ENCODE measurements at regions not wholly inside any gene's neighbourhood (a gene's known extent, or its start where the extent isn't known, plus 50 kb on each side); places are given as distances from the start of the nearest gene placed in this dataset.

- TF ChIP-seq, protein P1, sequence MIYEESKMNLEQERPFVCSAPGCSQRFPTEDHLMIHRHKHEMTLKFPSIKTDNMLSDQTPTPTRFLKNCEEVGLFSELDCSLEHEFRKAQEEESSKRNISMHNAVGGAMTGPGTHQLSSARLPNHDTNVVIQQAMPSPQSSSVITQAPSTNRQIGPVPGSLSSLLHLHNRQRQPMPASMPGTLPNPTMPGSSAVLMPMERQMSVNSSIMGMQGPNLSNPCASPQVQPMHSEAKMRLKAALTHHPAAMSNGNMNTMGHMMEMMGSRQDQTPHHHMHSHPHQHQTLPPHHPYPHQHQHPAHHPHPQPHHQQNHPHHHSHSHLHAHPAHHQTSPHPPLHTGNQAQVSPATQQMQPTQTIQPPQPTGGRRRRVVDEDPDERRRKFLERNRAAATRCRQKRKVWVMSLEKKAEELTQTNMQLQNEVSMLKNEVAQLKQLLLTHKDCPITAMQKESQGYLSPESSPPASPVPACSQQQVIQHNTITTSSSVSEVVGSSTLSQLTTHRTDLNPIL (CRISPR knock-in tag; IDR thresholded peaks at IDR 0.05; ENCODE audit: low read depth), result no peak
- TF ChIP-seq ZFP30 (CRISPR knock-in tag; IDR thresholded peaks at IDR 0.05), result no peak
- no peak for TF ChIP-seq TCF4 (CRISPR knock-in tag; IDR thresholded peaks at IDR 0.05; ENCODE audit: borderline replicate concordance)
- TF ChIP-seq ZFP3 (CRISPR knock-in tag; IDR thresholded peaks at IDR 0.05), result no peak
- TF ChIP-seq ARNTL (CRISPR knock-in tag; IDR thresholded peaks at IDR 0.05; ENCODE audit: borderline replicate concordance, low read depth), result no peak
- no peak for TF ChIP-seq ZNF70 (CRISPR knock-in tag; IDR thresholded peaks at IDR 0.05)
- no peak for TF ChIP-seq ISL1 (CRISPR knock-in tag; IDR thresholded peaks at IDR 0.05)
- TF ChIP-seq BACH2 (CRISPR knock-in tag; IDR thresholded peaks at IDR 0.05; ENCODE audit: borderline replicate concordance), result no peak
- no peak for ATAC-seq
Measured at GRCh38 chr6:78110641-78111040, 457.8 kb downstream of the MEI4 start.

DNA sequence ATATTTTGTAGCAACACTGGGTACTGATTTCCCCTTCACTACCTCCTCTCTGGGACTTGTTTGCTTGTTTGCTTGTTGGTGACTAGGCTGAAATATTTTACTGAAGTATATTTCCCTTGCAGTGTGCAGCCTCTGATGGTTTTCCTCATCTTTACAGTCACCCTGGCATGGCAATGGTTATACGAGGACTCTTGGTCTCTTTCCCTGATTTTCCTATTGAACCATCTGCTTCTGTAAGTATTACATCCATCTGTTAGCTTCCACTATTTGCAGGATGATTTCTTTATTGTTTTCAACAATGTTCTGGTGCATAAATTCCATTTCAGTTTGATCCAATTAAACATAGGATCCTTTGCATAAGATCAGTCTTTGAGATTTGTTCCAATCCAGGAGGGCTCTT lies 465.1 kb downstream of the MEI4 start:
- no peak for ATAC-seq
- TF ChIP-seq ZFP3 (CRISPR knock-in tag; IDR thresholded peaks at IDR 0.05) (no peak), BACH2 (CRISPR knock-in tag; IDR thresholded peaks at IDR 0.05; ENCODE audit: borderline replicate concordance) (no peak), ZFP30 (CRISPR knock-in tag; IDR thresholded peaks at IDR 0.05) (no peak), PATZ1 (CRISPR knock-in tag; IDR thresholded peaks at IDR 0.05; ENCODE audit: borderline replicate concordance) (no peak), TOX (CRISPR knock-in tag; IDR thresholded peaks at IDR 0.05; ENCODE audit: borderline replicate concordance) (no peak), ISL1 (CRISPR knock-in tag; IDR thresholded peaks at IDR 0.05) (no peak), TCF4 (CRISPR knock-in tag; IDR thresholded peaks at IDR 0.05; ENCODE audit: borderline replicate concordance) (no peak), GLIS3 (CRISPR knock-in tag; IDR thresholded peaks at IDR 0.05) (no peak), SNAI2 (CRISPR knock-in tag; IDR thresholded peaks at IDR 0.05) (no peak), ESRRG (CRISPR knock-in tag; IDR thresholded peaks at IDR 0.05) (no peak), CSDC2 (CRISPR knock-in tag; IDR thresholded peaks at IDR 0.05) (no peak), PPARA (CRISPR knock-in tag; IDR thresholded peaks at IDR 0.05; ENCODE audit: borderline replicate concordance) (no peak), ZNF8 (CRISPR knock-in tag; IDR thresholded peaks at IDR 0.05) (no peak)
- TF ChIP-seq, protein P2, sequence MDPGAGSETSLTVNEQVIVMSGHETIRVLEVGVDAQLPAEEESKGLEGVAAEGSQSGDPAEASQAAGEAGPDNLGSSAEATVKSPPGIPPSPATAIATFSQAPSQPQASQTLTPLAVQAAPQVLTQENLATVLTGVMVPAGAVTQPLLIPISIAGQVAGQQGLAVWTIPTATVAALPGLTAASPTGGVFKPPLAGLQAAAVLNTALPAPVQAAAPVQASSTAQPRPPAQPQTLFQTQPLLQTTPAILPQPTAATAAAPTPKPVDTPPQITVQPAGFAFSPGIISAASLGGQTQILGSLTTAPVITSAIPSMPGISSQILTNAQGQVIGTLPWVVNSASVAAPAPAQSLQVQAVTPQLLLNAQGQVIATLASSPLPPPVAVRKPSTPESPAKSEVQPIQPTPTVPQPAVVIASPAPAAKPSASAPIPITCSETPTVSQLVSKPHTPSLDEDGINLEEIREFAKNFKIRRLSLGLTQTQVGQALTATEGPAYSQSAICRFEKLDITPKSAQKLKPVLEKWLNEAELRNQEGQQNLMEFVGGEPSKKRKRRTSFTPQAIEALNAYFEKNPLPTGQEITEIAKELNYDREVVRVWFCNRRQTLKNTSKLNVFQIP (CRISPR knock-in tag; IDR thresholded peaks at IDR 0.05; ENCODE audit: borderline replicate concordance, low read depth), result no peak

DNA sequence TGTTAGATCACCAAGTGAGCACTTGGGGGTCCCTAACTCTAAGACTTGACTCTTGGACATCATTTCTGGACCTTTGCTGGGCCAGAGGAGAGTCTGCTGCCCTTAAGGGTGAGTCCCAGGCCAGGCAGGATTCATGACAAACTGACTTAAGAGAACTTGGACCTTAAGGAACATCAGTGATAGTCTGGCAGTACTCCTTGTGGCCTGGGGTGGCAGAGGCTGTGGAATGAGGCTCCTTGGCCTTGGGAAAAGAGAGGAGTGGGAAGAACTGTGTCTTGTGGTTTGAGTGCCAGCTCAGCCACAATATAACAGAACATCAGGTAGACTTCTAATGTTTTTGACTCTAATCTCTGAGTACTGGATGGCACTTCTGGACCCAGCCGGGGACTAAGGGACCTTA lies 478.7 kb downstream of the MEI4 start:
- TF ChIP-seq ZFP30 (CRISPR knock-in tag; IDR thresholded peaks at IDR 0.05) (no peak), CSDC2 (CRISPR knock-in tag; IDR thresholded peaks at IDR 0.05) (no peak), PATZ1 (CRISPR knock-in tag; IDR thresholded peaks at IDR 0.05; ENCODE audit: borderline replicate concordance) (no peak), ZNF70 (CRISPR knock-in tag; IDR thresholded peaks at IDR 0.05) (no peak), ZFP3 (CRISPR knock-in tag; IDR thresholded peaks at IDR 0.05) (no peak), BACH2 (CRISPR knock-in tag; IDR thresholded peaks at IDR 0.05; ENCODE audit: borderline replicate concordance) (no peak)

DNA sequence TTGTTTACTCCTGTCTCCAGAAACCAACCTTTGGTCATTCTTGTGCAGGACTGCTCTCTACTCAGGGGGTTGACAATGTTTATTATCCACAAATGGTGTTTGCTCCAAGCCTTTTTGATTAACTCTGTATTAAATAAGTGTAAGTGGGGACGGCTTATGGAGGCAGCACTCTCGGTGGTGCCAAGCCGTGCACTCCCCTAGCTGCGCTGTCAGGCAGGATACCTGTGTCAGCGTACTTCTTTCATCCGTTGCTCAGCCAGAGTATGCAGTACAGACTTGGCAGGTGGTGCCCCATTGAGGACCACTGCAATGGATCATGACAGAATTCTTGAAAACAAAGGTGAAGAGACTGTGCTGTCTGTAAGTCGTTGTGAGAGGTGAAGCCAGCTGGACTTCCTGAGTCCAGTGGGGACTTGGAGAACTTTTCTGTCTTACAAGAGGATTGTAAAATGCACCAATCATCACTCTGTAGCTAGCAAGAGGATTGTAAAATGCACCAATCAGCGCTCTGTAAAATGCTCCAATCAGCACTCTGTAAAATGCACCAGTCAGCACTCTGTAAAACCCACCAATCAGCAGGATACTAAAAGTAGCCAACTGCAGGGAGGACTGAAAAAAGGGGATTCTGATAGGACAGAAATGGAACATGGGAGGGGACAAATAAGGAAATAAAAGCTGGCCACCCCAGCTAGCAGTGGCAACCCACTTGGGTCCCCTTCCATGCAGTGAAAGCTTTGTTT lies 480.0 kb downstream of the MEI4 start:
- no peak for ATAC-seq
- TF ChIP-seq BACH2 (CRISPR knock-in tag; IDR thresholded peaks at IDR 0.05; ENCODE audit: borderline replicate concordance) (no peak), GLIS3 (CRISPR knock-in tag; IDR thresholded peaks at IDR 0.05) (no peak), ZC3H10 (CRISPR knock-in tag; IDR thresholded peaks at IDR 0.05) (no peak), PPARA (CRISPR knock-in tag; IDR thresholded peaks at IDR 0.05; ENCODE audit: borderline replicate concordance) (no peak), OSR1 (CRISPR knock-in tag; IDR thresholded peaks at IDR 0.05) (no peak), CSDC2 (CRISPR knock-in tag; IDR thresholded peaks at IDR 0.05) (no peak), ARNTL (CRISPR knock-in tag; IDR thresholded peaks at IDR 0.05; ENCODE audit: borderline replicate concordance, low read depth) (no peak), ZNF565 (CRISPR knock-in tag; conservative IDR thresholded peaks at IDR 0.05; ENCODE audit: low read depth) (no peak), ZNF70 (CRISPR knock-in tag; IDR thresholded peaks at IDR 0.05) (no peak), RARB (CRISPR knock-in tag; IDR thresholded peaks at IDR 0.05) (no peak), ZFP30 (CRISPR knock-in tag; IDR thresholded peaks at IDR 0.05) (no peak)
- TF ChIP-seq, protein P3, sequence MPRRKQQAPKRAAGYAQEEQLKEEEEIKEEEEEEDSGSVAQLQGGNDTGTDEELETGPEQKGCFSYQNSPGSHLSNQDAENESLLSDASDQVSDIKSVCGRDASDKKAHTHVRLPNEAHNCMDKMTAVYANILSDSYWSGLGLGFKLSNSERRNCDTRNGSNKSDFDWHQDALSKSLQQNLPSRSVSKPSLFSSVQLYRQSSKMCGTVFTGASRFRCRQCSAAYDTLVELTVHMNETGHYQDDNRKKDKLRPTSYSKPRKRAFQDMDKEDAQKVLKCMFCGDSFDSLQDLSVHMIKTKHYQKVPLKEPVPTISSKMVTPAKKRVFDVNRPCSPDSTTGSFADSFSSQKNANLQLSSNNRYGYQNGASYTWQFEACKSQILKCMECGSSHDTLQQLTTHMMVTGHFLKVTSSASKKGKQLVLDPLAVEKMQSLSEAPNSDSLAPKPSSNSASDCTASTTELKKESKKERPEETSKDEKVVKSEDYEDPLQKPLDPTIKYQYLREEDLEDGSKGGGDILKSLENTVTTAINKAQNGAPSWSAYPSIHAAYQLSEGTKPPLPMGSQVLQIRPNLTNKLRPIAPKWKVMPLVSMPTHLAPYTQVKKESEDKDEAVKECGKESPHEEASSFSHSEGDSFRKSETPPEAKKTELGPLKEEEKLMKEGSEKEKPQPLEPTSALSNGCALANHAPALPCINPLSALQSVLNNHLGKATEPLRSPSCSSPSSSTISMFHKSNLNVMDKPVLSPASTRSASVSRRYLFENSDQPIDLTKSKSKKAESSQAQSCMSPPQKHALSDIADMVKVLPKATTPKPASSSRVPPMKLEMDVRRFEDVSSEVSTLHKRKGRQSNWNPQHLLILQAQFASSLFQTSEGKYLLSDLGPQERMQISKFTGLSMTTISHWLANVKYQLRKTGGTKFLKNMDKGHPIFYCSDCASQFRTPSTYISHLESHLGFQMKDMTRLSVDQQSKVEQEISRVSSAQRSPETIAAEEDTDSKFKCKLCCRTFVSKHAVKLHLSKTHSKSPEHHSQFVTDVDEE (CRISPR knock-in tag; IDR thresholded peaks at IDR 0.05), result no peak
- TF ChIP-seq, protein P2 (CRISPR knock-in tag; IDR thresholded peaks at IDR 0.05; ENCODE audit: borderline replicate concordance, low read depth), result no peak

More for the DNA sequence above, 478.7 kb downstream of the MEI4 start:
- no peak for ATAC-seq

All from SK-N-SH treated with all-trans-retinoic acid at 6 μM for 48 hours (cell line).